NT2/D1 (cell line): ENCODE measurements at regions not wholly inside any gene's neighbourhood (a gene's known extent, or its start where the extent isn't known, plus 50 kb on each side); places are given as distances from the start of the nearest gene placed in this dataset.

ENCODE experiments used
- DNase-seq: peaks from one replicate; pipeline ENCODE4 v3.0.0-alpha.2; 2011; ENCODE audit warnings: low read depth, low spot score
- H3K27me3 ChIP-seq: 2 replicates; pipeline ENCODE4 v1.6.0; 2011; ENCODE audit warnings: mild to moderate bottlenecking; ENCODE audit not compliant: insufficient read length, insufficient read depth
- H3K36me3 ChIP-seq: 2 replicates; pipeline ENCODE4 v1.6.1; 2011; ENCODE audit warnings: mild to moderate bottlenecking, low read length, mixed read lengths; ENCODE audit not compliant: insufficient read depth, insufficient read length
- H3K4me1 ChIP-seq: 2 replicates; pipeline ENCODE4 v1.5.1; 2011; ENCODE audit not compliant: insufficient read depth, insufficient read length
- H3K4me3 ChIP-seq: 2 replicates; pipeline ENCODE4 v1.5.1; 2011; ENCODE audit warnings: low read depth; ENCODE audit not compliant: insufficient read length
- H3K9ac ChIP-seq: 2 replicates; pipeline ENCODE4 v1.6.0; 2011; ENCODE audit warnings: low read depth; ENCODE audit not compliant: insufficient read length
- H3K9me3 ChIP-seq: 2 replicates; pipeline ENCODE4 v1.5.1; 2011; ENCODE audit warnings: mild to moderate bottlenecking, low read length; ENCODE audit not compliant: insufficient read depth
- SUZ12 ChIP-seq: IDR thresholded peaks from 2 replicates; pipeline ENCODE4 v1.6.1; 2011; ENCODE audit not compliant: insufficient read length, insufficient read depth; ENCODE audit errors: extremely low read depth
- YY1 ChIP-seq: IDR thresholded peaks from 2 replicates; pipeline ENCODE4 v1.6.1; 2011; ENCODE audit not compliant: insufficient read length, insufficient read depth
- ZNF274 ChIP-seq: IDR thresholded peaks from 2 replicates; pipeline ENCODE4 v1.6.1; 2011; ENCODE audit warnings: mild to moderate bottlenecking, low read depth, low read length

DNA sequence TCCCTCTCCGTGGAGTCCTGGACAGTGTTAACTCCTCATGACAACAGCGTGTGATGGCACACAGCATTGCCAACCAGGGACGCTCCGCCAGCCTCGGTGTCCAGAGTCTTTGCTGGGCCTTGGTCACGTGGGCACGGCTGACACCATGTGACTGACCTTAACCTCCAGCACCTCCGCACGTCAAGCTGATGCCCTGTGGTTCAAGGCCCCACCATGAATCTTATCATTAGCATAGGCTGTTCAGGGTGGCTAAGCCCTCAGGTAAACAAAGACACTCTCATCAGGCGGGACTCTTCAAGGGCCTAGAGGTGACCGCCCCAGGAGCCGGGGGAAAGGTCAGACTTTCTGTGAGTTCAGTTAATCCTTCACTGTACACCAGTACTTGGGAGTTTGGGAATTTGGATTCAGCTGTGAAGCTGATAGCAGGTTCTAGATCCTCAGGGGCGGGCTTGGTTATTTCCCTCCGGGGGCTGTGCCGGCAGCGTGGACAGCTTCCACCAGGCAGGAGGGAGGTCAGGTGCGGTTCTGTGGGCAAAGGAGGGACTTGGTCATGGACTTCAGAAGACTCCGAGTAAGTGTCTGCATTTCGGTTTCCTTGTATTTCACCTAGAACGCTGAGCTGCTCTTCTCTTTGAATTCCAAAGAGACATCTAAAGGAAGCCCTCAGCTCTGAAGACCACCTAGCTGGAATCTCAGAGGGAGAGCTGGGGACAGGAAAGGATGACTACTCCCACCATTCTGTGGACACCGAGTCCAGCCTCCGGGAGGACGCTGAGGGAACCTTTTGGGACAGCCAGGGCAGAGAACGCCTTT, 195.5 kb upstream of the CIBAR2 start:
- no peak for DNase-seq
- H3K9me3 ChIP-seq = no peaks in the 10 kb centered on the region; the same call in 1 of the 2 replicates

DNA sequence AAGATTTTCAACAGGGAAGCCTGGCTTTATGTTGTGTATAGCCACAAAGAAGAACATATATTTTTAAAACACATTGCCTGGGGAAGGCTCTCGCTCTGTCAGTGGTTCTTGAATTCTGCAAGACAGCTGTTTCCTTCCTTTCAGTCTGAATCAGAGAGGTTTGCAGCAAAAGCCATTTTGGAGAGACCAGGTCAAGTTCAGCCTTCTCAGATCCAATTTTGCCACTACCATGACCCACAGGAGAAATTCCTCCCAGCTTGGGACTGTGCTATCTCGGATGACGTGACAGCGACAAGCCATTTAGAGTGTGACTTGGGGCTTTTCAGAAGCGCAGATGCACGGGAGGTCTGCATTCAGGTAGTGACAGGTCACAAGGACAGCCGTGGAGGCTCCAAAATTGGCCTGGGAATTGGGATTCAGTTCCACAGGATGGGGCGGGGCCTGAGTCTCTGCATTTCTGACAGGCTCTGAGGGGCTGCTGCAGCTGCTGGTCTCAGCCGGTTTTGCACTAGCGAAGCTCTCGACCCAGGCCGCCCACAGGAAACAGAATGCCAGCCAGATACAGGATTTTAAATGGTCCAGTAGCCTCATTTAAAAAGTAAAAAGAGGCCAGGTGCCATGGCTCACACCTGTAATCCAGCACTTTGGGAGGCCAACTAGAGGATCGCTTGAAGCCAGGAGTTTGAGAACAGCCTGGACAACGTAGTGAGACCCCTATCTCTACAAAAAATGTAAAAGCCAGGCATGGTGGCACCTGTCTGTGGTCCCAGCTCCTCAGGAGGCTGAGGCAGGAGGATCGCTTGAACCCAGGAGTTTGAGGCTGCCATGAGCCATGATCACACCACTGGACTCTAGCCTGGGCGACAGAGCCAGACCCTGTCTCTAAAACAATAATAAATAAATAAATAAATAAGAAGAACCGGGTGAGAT, 196.6 kb upstream of the CIBAR2 start:
- TF ChIP-seq SUZ12 (no peak), YY1 (no peak), ZNF274 (no peak)
- Histone ChIP-seq H3K27me3 (no peaks in the 10 kb centered on the region), H3K9ac (no peak overlapping the region), H3K4me1 (peaks cover 46% of the 10 kb centered on the region), H3K9me3 (no peaks in the 10 kb centered on the region; the same call in 1 of the 2 replicates), H3K4me3 (no peak overlapping the region), H3K36me3 (no peaks in the 10 kb centered on the region)
- no peak for DNase-seq

More for the DNA sequence above, 195.5 kb upstream of the CIBAR2 start:
- no peak overlapping the region for H3K9ac ChIP-seq
- no peaks in the 10 kb centered on the region for H3K36me3 ChIP-seq
- peaks cover 5% of the 10 kb centered on the region for H3K27me3 ChIP-seq
- TF ChIP-seq YY1 = no peak
- TF ChIP-seq ZNF274 = no peak
- TF ChIP-seq SUZ12 = no peak
- peaks cover 44% of the 10 kb centered on the region for H3K4me1 ChIP-seq
- no peak overlapping the region for H3K4me3 ChIP-seq

DNA sequence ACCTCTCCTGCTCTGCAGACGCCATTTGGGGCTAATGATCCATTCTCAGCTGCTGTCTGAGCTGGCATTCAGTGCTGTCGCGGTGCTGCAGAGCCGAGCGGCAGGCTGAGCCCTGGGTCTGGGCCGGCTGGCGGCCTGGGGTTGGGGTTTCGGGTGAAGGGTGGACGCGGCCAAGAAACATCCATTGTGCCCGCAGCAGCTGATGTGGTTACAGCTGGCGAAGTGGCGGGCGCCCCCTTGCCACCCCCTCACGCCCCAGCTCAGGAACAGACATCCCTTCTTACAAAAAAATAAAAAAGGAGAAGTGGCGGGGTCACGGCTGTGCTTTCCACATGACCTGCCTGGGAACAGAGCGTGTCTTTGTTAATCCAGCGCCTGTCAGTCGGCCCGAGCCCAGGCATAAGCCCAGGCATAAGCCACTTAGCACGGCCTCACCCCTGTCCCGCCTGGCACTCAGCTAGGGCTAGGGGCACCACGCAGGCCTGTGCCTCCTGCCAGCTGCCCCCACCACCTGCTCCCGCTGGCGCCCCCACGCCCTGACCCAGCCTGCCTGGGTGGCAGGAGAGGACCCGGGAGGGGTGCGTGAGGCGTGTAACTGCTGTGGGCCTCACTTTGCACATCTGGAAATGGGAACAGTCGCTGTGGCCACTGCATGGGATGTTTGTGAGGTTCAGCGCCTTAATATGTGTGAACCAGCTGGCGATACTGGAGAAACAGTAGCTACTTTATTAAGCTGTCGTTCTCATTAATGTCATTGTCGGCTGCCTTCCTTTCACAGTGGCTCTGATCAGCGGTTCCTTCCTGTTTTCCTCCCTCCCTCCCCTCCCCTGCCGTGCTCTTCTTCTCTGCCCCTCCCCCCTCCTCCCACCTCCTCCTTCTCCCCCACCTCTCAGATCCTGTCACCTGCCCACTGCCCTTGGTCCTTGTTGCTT, 197.7 kb upstream of the CIBAR2 start:
- Histone ChIP-seq H3K36me3 (no peaks in the 10 kb centered on the region), H3K4me3 (no peak overlapping the region), H3K9me3 (no peaks in the 10 kb centered on the region; the same call in 1 of the 2 replicates), H3K9ac (no peak overlapping the region), H3K4me1 (peaks cover 55% of the 10 kb centered on the region), H3K27me3 (no peaks in the 10 kb centered on the region)
- no peak for TF ChIP-seq YY1
- no peak for TF ChIP-seq ZNF274
- no peak for TF ChIP-seq SUZ12
- no peak for DNase-seq

DNA sequence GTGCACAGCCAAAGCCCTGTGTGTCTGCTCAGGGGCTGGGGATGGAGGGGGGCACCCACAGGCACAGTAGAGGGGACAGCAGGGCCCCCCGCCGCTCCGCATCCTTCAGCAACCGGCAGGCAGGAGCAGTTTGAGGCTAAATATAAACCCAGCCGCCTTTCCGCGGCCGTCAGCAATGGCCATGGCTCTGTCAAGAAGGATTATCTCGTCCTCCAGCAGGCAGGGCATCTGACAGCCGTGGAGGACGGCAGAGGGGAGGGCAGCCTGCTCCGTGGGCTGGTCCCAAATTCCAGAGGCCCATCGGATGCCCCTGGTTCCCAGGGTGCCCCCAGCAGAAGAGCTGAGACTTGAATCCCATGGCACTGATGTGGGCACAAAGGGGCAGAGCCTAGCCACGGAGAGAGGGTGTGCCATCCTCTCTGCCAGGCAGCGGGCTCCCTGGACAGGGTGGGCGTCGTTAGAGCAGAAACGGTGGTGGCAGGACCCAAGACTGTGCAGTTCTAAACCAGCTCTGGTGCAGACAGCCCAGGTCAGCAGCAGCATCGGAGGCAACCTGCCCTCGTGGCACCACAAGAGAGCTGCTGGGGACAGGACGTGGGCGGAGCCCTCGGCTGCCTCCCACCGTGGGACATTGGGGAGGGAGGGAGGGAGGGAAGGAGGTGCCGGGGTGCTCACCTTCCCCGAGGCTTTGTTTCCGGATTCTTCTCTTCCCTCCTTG, 198.8 kb upstream of the CIBAR2 start:
- Histone ChIP-seq H3K36me3 (no peaks in the 10 kb centered on the region), H3K27me3 (no peaks in the 10 kb centered on the region), H3K9me3 (no peaks in the 10 kb centered on the region; the same call in 1 of the 2 replicates), H3K4me3 (no peak overlapping the region), H3K4me1 (peaks cover 59% of the 10 kb centered on the region), H3K9ac (peak overlapping the region; percentile 44)
- no peak for TF ChIP-seq SUZ12
- TF ChIP-seq ZNF274 = no peak
- TF ChIP-seq YY1 = no peak
- DNase-seq = no peak

DNA sequence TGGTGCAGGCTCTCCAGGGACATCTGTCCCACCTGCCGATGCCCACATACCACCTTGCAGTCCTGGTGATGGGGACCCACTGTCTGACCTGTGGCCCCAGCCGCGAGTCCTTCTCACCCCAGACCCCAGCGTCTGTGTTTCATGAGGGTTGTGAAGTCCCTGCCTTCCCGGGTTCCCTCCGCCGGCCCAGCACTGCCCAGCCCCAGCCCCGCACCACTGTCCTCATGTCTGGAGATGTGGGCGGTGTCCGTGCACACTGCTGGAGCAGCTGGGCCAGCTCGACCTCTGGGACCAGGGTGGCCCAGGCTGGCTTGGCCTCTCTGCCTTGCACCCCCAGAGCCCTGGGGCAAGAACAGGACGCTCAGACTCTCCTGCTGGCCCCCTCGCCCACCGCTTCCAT, 199.5 kb upstream of the CIBAR2 start:
- Histone ChIP-seq H3K36me3 (no peaks in the 10 kb centered on the region), H3K4me3 (no peak overlapping the region), H3K4me1 (peaks cover 63% of the 10 kb centered on the region), H3K9ac (peak overlapping the region; percentile 27), H3K27me3 (no peaks in the 10 kb centered on the region), H3K9me3 (no peaks in the 10 kb centered on the region; the same call in 1 of the 2 replicates)
- DNase-seq = no peak
- TF ChIP-seq YY1 (no peak), SUZ12 (no peak), ZNF274 (no peak)

DNA sequence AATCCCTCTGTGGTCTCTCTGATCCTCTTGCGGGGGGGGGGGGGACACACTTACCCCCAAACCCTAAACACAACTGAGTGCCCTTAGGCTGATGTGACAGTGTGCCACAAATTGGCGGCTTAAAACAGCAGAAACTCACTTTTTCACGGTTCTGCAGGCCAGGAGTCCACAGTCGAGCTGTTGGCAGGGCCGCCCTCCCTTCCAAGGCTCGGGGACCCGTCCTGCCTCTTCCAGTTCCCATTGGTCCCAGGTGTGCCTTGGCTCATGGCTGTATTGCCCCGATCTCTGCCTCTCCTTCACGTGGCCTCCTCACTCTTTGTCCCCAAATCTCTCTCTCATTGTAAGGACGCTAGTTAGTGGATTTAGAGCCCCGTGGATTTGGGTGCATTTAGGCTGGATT, 199.9 kb upstream of the CIBAR2 start:
- Histone ChIP-seq H3K36me3 (no peaks in the 10 kb centered on the region), H3K4me3 (no peak overlapping the region), H3K9ac (peak overlapping the region; percentile 27), H3K9me3 (no peaks in the 10 kb centered on the region; the same call in 1 of the 2 replicates), H3K27me3 (no peaks in the 10 kb centered on the region), H3K4me1 (peaks cover 63% of the 10 kb centered on the region)
- no peak for DNase-seq
- TF ChIP-seq ZNF274 = no peak
- no peak for TF ChIP-seq YY1
- TF ChIP-seq SUZ12 = no peak
